BE2C (cell line): ENCODE measurements at regions not wholly inside any gene's neighbourhood (a gene's known extent, or its start where the extent isn't known, plus 50 kb on each side); places are given as distances from the start of the nearest gene placed in this dataset.

Experiments used
- DNase-seq: peaks from one replicate; pipeline ENCODE4 v3.0.0-alpha.2; 2020
- H3K27me3 ChIP-seq: fragments of 250-450 bp; sonication (Bioruptor Pico); 2 replicates; pipeline ENCODE4 v1.5.1; 2020; ENCODE audit warnings: mild to moderate bottlenecking
- H3K36me3 ChIP-seq: fragments of 250-450 bp; sonication (Bioruptor Pico); 2 replicates; pipeline ENCODE4 v1.5.1; 2020; ENCODE audit warnings: mild to moderate bottlenecking
- H3K4me1 ChIP-seq: fragments of 250-450 bp; sonication (Bioruptor Pico); 2 replicates; pipeline ENCODE4 v1.5.1; 2020
- H3K4me3 ChIP-seq: 2 replicates; pipeline ENCODE4 v1.5.1; 2011; ENCODE audit warnings: low read depth, low read length
- H3K9me3 ChIP-seq: fragments of 250-450 bp; sonication (Bioruptor Pico); 2 replicates; pipeline ENCODE4 v1.5.1; 2020
- TF ChIP-seq, protein P1 (sequence below): IDR thresholded peaks from 2 replicates; pipeline ENCODE4 v1.5.1; 2012; ENCODE audit warnings: mild to moderate bottlenecking, low read depth, low read length

- no peak for DNase-seq
- H3K9me3 ChIP-seq: no peaks in the 10 kb centered on the region
- no peak overlapping the region for H3K4me3 ChIP-seq
- TF ChIP-seq, protein P1, sequence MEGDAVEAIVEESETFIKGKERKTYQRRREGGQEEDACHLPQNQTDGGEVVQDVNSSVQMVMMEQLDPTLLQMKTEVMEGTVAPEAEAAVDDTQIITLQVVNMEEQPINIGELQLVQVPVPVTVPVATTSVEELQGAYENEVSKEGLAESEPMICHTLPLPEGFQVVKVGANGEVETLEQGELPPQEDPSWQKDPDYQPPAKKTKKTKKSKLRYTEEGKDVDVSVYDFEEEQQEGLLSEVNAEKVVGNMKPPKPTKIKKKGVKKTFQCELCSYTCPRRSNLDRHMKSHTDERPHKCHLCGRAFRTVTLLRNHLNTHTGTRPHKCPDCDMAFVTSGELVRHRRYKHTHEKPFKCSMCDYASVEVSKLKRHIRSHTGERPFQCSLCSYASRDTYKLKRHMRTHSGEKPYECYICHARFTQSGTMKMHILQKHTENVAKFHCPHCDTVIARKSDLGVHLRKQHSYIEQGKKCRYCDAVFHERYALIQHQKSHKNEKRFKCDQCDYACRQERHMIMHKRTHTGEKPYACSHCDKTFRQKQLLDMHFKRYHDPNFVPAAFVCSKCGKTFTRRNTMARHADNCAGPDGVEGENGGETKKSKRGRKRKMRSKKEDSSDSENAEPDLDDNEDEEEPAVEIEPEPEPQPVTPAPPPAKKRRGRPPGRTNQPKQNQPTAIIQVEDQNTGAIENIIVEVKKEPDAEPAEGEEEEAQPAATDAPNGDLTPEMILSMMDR: no peak
- H3K27me3 ChIP-seq: no peaks in the 10 kb centered on the region
- H3K4me1 ChIP-seq: no peaks in the 10 kb centered on the region
- no peaks in the 10 kb centered on the region for H3K36me3 ChIP-seq
Measured at GRCh38 chr2:4718777-4719176, 973.4 kb upstream of the SOX11 start.

GRCh38 chr2:4725618-4726017 lies 966.6 kb upstream of the SOX11 start:
- no peaks in the 10 kb centered on the region for H3K9me3 ChIP-seq
- DNase-seq: no peak
- H3K4me1 ChIP-seq: no peaks in the 10 kb centered on the region
- TF ChIP-seq, protein P1: no peak
- H3K36me3 ChIP-seq: no peaks in the 10 kb centered on the region
- no peaks in the 10 kb centered on the region for H3K27me3 ChIP-seq
- no peak overlapping the region for H3K4me3 ChIP-seq

DNA sequence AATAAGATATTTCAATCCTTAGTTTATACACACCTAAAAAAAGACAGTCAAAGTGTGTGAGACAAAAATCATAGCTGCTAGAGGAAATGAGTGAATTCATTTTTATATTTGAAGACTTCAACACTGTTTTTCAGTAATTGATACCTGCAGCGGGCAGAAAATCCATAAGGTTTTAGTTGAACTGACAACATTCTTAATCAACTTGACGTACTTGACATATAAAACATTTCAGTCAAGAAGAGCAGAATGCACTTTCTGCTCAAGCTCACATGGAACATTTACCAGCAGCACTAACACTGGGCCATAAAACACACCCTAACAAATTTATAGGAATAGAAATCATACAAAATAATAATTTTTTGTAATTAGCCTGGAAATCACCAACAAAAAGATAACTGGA lies 959.6 kb upstream of the SOX11 start:
- no peaks in the 10 kb centered on the region for H3K36me3 ChIP-seq
- no peaks in the 10 kb centered on the region for H3K27me3 ChIP-seq
- no peaks in the 10 kb centered on the region for H3K4me1 ChIP-seq
- H3K9me3 ChIP-seq: no peaks in the 10 kb centered on the region
- TF ChIP-seq, protein P1: no peak
- no peak overlapping the region for H3K4me3 ChIP-seq
- DNase-seq: no peak

DNA sequence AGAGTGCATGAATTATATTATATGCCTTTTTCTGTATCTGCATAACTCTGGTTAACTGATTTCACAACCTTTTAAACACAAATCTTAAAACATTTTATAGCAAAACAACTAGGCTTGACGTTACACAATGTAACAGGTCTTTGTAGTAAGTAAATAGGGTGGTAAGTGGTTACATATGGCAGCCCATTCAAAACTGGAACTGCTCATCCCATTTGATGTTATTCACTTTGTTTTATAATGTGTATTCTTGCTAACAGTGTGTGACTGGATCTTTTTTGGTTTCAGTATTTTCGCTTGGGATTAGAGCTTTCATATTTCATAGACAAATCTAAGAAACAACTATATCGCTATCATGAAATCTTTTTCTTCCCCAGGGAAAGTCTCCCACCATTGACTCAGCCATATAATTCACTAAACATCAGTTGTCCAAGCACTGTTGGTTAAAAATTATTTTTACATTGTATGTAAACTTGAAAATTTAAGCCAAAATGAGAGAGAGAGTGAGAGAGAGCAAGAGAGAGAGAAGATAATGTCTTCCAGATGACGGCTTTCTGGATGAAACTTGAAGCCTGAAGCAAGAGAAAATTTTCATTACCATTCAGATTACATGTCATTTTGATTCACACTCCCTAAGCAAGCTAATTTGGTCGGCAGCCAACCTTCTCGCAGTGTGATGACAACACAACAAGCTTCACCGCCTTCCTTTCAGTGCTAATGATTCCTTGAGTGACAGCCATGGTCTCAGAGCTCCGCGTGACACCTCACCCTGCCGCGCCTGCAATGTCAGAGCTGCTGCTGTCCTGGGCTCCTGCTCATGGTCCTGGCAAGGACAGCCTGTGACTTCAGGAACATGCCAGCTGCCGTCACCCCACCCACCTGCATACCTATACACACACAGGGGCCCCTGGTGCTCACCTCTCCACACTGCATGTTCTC lies 946.9 kb upstream of the SOX11 start:
- no peaks in the 10 kb centered on the region for H3K4me1 ChIP-seq
- no peaks in the 10 kb centered on the region for H3K27me3 ChIP-seq
- H3K36me3 ChIP-seq: no peaks in the 10 kb centered on the region
- H3K4me3 ChIP-seq: no peak overlapping the region
- TF ChIP-seq, protein P1: no peak
- 0 out of 2 replicates have a peak, but pooled peaks cover 2% of the 10 kb centered on the region for H3K9me3 ChIP-seq
- no peak for DNase-seq

DNA sequence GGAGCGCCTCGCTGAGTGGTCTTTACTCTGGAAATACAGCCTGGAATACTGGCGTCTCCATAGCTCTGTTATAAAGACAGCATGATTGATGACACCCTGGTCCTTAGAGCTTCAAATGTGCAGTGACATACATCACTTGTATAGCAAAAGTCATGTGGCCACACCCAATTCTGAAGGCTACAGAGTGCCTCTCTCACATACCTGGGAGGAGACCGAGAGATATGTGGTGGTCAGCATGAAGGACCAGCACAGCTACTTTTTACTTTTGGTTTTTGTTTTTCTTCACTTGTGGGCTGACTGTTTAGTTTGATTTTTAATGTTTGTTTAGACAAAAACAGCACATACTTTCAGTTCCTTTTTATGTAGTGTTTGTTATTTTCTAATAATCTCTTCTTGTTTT lies 938.5 kb upstream of the SOX11 start:
- Histone ChIP-seq H3K27me3 (no peaks in the 10 kb centered on the region), H3K4me3 (no peak overlapping the region), H3K36me3 (no peaks in the 10 kb centered on the region), H3K9me3 (no peaks in the 10 kb centered on the region), H3K4me1 (no peaks in the 10 kb centered on the region)
- TF ChIP-seq, protein P1: no peak
- no peak for DNase-seq

DNA sequence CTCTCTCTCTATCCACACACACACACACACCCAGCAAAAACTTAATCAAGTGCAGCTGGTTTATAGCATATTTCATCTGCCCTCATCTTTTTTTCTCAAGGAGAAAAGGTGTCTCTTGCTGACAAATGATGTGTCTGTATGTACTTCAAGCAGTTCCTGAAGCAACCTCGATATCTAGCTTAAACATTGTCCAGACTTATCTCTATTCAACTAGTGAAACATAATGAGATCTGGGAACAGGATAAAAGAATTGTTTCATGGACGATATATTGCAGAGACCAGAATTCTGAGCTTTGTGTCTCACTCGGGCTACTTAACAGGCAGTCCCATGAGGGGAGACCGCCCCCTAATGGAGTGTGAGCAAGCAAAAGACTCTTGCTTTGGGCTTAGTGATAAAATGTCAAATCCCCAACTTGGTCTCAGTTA lies 929.2 kb upstream of the SOX11 start:
- H3K9me3 ChIP-seq: no peaks in the 10 kb centered on the region
- no peak overlapping the region for H3K4me3 ChIP-seq
- H3K36me3 ChIP-seq: no peaks in the 10 kb centered on the region
- H3K27me3 ChIP-seq: no peaks in the 10 kb centered on the region
- TF ChIP-seq, protein P1: peak; percentile 28
- DNase-seq: peak; percentile 24
- H3K4me1 ChIP-seq: no peaks in the 10 kb centered on the region
